Hematopoietic multipotent progenitor cell (in vitro differentiated cells): ENCODE measurements at regions not wholly inside any gene's neighbourhood (a gene's known extent, or its start where the extent isn't known, plus 50 kb on each side); places are given as distances from the start of the nearest gene placed in this dataset.

Experiments used
- DNase-seq, 3 donors: peaks; one replicate each; pipeline ENCODE4 v3.0.0-alpha.2; 2011 to 2015; ENCODE audit warnings: low read depth in 2 of 3, low spot score in 2 of 3

- no peak for DNase-seq
Observed at GRCh38 chr4:165666836-165667235, 206.2 kb upstream of the TLL1 start.

DNA sequence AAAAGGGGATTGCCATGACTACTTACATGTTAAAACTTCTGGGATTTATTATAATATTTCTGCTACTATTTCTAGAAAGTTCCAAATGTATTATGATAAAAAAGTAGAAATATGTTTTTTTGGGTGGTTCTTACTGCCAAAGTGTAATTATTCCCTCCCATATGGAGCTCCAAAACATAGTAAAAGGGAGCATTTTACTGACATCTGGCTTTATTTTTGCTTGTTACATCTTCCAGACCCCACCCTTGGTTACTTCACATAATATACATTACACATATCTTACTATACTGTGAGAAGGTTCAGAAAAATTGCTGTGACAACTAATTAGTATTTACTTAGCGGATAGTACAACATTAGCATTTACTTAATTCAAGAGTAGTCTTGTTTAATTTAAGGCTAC, 205.1 kb upstream of the TLL1 start:
- no peak for DNase-seq

- no peak for DNase-seq
Observed at GRCh38 chr4:165668694-165669093, 204.3 kb upstream of the TLL1 start.

GRCh38 chr4:165677081-165677480, 196.0 kb upstream of the TLL1 start:
- no peak for DNase-seq

- no peak for DNase-seq
Observed at GRCh38 chr4:165678236-165678935, 194.7 kb upstream of the TLL1 start.

DNA sequence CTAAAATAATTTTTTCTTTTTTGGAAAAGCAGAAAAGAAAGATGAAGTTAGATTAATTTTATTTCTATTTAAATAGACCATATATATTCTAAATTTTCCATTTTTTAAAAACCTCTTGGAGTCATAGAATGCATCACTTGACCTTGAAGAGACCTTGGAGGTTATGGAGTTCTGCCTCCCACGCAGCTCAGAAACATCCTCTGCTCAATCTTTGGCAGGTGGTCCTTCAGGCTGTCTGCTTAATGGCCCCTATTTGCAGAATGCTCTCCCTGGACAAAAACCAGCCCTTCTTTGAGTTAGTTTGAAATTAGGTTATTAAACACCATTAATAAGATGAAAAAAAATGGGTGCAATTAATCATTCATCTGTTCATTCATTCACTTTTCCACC, 194.1 kb upstream of the TLL1 start:
- DNase-seq = no peak

- DNase-seq = no peak
Observed at GRCh38 chr4:165680821-165681220, 192.2 kb upstream of the TLL1 start.

DNA sequence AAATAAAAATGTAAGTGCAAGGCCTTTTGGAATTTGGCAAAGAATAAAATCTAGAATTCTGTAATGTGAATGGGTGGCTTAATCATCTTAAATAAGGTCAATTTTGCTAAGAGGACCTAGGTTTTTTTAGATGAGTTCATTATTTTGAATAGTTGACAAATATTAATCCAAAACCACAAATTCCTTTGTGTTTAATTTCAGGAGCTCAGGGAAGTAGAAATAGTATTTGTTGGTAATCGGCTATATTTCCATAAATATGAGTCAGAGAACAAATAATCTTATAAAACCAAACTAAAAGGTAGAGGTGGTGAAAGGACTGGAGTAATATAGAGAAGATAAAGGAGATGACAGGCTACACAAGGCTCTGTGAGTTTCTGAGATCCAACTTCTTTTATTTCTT, 190.4 kb upstream of the TLL1 start:
- DNase-seq = no peak

DNA sequence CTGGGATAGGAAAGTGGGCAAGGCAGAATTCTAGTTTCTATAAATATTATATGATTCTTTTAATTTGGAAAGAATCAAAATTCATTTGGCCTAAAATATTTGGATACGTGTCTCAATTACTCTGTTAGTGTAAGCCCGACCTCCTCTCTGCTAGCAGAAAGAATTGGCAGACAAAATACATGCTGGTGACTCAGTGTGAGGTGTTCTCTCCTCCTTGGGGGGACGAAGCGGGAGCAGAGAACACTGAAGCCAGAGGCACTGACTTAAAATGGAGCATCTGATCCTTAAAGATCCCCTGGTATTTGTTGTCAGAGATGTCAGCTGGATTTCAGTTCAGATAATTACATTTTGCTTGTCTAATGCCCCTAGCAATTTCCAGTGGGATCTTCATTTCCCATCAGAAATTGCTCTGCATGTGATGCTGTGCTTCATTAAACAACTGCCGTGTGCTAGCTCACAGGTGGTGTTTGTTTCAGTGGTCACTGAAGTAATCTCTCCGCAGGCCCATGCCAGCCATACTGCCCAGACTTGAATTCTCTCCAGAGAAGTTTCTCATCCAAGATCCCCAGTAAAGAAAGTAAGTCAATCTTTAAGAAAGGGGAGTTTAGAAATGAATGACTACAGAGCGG, 188.7 kb upstream of the TLL1 start:
- DNase-seq = no peak

DNA sequence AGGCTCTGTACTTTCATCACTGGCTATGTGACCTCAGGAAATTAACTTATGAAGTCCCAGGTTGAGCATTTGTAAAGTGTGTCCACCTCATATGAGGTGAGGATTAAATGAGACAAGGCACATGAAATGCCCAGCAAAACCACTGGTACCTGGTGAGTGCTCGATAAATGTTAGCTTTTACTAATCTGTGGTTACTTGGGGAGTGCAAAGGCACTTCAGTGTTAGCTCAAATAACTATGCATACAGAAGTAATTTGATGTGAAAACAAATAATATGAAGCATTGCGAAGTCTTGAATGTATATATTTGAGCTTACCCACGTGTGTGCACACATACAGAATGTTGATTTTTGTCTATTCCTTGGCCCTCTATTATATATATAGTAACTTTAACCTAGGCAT, 186.3 kb upstream of the TLL1 start:
- DNase-seq = no peak

GRCh38 chr4:165689159-165689558, 183.9 kb upstream of the TLL1 start:
- no peak for DNase-seq

GRCh38 chr4:165692082-165692481, 181.0 kb upstream of the TLL1 start:
- DNase-seq = no peak

DNA sequence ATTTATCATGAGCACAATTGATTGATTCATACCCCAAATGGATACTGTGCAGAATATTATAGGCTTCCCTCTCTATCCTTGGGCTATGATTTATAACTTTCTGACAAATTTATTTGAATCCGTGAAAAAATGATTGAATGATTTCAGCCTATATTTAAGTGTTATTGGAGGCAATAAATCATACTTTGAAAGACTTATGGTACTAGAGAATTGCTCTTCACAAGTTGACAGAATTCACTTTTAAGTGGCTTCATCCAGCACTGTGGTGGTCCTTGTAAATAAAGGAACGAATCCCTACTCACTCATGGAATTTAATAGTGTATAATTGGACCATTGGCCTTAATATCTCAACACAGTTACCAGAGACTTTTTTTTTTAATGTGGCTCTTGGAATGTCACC, 174.8 kb upstream of the TLL1 start:
- no peak for DNase-seq

DNA sequence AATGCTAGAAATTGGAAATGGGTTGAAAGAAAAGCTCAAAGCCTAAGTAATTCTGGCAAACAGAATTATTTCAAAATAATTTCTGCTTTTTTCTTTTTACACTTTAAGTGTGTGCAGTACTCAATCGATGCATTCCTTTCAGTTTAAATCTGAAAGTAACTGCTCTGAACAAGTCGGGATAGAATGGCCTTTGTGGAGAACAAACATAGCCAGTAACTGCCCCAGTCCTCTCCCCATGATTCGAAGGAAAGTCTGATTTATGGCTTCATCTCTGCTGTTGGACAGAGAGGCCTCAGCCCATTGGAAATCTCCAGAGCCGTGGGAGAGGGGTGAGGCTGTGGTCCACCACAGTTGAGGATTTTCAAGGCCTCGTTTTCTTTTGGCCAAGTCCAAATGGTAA, 174.0 kb upstream of the TLL1 start:
- no peak for DNase-seq

GRCh38 chr4:165700855-165701254, 172.2 kb upstream of the TLL1 start:
- DNase-seq = peak in 2 of 3 donors; percentile 22 to 46

DNA sequence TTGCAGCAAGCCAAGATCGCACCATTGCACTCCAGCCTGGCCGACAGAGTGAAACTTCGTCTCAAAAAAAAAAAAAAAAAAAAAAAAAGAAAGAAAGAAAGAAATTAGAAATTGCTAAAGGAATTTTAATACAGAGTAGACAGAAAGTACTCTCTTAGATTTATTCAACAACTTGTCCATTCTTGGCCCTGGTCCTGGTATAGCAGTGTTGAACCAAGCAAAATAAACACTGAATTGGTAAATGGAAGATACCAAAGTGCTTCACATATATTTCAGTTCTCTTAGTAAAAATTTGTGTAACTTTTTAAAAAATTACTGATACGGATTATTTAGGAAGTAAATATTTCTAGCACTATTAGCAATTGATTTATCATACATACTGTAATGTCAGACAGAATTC, 165.9 kb upstream of the TLL1 start:
- DNase-seq = no peak

GRCh38 chr4:165709516-165709915, 163.5 kb upstream of the TLL1 start:
- no peak for DNase-seq

DNA sequence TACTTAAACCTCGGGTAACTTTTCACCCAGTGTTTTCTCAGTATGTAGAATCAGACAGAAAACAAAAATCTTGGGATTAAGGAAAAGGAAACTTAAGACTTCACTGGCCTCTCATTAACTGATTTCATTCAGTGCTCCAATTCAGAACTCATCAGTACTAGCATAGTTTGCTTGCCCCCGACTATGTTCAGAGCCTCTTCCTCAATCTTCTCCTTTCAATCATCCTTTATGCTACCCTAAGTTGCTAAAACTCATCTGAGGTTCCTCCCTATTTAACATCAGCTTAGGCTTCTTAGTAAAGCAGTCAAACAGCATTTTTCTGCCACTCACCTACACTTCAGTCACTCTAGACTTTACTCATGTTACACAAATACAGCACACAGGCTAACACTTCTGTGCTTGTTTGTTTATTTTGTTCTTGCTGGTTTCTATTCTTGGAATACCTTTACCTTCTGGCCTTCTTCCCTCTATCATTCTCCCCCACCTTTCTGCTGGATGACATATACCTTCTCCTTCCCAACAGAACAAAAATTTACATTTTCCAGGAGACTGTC, 163.0 kb upstream of the TLL1 start:
- no peak for DNase-seq

GRCh38 chr4:165711436-165711835, 161.6 kb upstream of the TLL1 start:
- no peak for DNase-seq

DNA sequence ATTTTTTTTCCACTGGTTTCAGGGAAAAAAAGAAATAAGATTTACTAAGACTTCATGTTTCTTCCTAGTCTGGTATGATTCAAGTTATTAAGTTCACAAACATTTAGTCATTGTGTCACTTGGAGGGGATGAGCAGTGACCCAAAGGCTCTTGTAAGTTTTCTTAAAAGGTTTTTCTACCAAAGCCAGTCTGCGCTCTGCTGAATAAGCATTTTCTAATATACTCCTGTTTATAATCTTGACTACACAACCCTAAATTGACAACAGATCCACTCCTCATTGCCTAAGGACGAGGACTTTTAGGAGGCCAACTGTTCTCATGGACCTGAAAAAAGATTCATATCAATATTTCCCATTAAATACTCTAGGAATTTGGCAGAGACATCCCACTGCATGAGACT, 161.1 kb upstream of the TLL1 start:
- DNase-seq = no peak

GRCh38 chr4:165714650-165715049, 158.4 kb upstream of the TLL1 start:
- DNase-seq = no peak

DNA sequence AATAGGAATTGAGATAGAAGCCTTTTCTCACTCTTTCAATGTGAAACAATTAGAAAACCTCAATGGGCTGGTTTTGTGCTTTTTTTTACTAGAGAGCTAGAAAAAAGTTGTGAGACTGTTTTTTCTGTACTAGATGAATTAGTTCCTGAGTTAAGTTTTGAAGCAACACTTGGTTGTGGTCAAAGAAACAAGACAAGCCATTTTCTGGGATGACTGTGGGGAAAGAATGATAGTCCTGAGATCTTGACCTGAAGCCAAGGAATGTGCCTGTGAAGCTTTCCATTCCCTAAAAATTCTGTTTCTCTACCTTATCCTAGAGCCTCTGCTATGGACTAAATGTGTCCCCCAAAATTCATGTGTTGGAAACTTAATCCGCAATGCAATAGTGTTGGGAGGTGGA, 157.8 kb upstream of the TLL1 start:
- no peak for DNase-seq

DNA sequence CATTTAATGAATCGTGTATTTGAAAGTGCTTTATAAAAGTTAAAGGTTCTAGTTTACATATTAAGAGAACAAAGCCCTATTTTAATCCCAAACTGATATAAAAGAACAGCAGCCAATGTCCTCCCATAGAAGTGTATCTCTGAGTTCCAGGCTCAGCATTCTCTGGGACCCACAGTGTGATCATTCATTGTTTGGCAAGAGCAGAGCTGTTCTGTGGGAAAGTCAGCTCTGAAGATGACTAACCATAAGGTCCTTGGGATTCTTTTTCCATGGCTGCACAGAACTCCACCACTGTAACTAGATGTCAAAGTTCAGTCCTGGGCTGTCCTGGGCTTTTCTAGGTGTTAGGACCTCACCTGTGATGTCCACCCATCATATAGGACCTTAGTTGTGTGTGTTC, 157.0 kb upstream of the TLL1 start:
- no peak for DNase-seq
